Neural cell (in vitro differentiated cells): ENCODE measurements at regions not wholly inside any gene's neighbourhood (a gene's known extent, or its start where the extent isn't known, plus 50 kb on each side); places are given as distances from the start of the nearest gene placed in this dataset.

Experiments used
- H2AFZ ChIP-seq: fragments of 200-600, 300-800 bp; sonication (generic), shearing (Covaris generic); 2 replicates; pipeline ENCODE4 v1.6.0; 2014; ENCODE audit warnings: low read depth, mild to moderate bottlenecking, antibody characterized with exemption, low read length, moderate library complexity
- H3F3A ChIP-seq: fragments of 200-600 bp; shearing (Covaris generic); 2 replicates; pipeline ENCODE4 v1.6.1; 2016; ENCODE audit warnings: mild to moderate bottlenecking, moderate library complexity, mixed read lengths, antibody characterized with exemption, low read length; ENCODE audit not compliant: insufficient read depth, poor library complexity, severe bottlenecking
- H3K27ac ChIP-seq: fragments of 200-600, 300-800 bp; sonication (generic), shearing (Covaris generic); 2 replicates; pipeline ENCODE4 v1.5.1; 2014; ENCODE audit warnings: mild to moderate bottlenecking, low read length, moderate library complexity
- H3K27me3 ChIP-seq: fragments of 300-800, 200-600 bp; sonication (generic), shearing (Covaris generic); 2 replicates; pipeline ENCODE4 v1.6.0; 2014; ENCODE audit warnings: mild to moderate bottlenecking, low read depth, low read length, moderate library complexity; ENCODE audit not compliant: insufficient read depth
- H3K36me3 ChIP-seq: fragments of 300-800, 200-600 bp; sonication (generic), shearing (Covaris generic); 2 replicates; pipeline ENCODE4 v1.5.1; 2014; ENCODE audit warnings: mild to moderate bottlenecking, antibody characterized with exemption, low read length, moderate library complexity; ENCODE audit not compliant: insufficient read depth
- H3K4me2 ChIP-seq: fragments of 300-800, 200-600 bp; sonication (generic), shearing (Covaris generic); 2 replicates; pipeline ENCODE4 v1.6.0; 2014; ENCODE audit warnings: mild to moderate bottlenecking, low read length
- H3K4me3 ChIP-seq: fragments of 300-800, 200-600 bp; sonication (generic), shearing (Covaris generic); 2 replicates; pipeline ENCODE4 v1.5.1; 2014; ENCODE audit warnings: mild to moderate bottlenecking, low read length, moderate library complexity
- H3K79me2 ChIP-seq: fragments of 200-600 bp; shearing (Covaris generic); replicated peaks from 2 replicates; pipeline ENCODE4 v1.6.0; 2014; ENCODE audit warnings: mild to moderate bottlenecking, low read length, moderate library complexity; ENCODE audit not compliant: insufficient read depth
- H3K9ac ChIP-seq: fragments of 300-800, 200-600 bp; sonication (generic), shearing (Covaris generic); 2 replicates; pipeline ENCODE4 v1.6.1; 2016; ENCODE audit warnings: mild to moderate bottlenecking, low read length, mixed read lengths
- H3K9me2 ChIP-seq: fragments of 200-600 bp; shearing (Covaris generic); 2 replicates; pipeline ENCODE4 v1.6.1; 2016; ENCODE audit warnings: mild to moderate bottlenecking, low read length, mixed read lengths; ENCODE audit not compliant: insufficient read depth
- H3K9me3 ChIP-seq: fragments of 200-600, 300-800 bp; sonication (generic), shearing (Covaris generic); 2 replicates; pipeline ENCODE4 v1.6.1; 2016; ENCODE audit warnings: mild to moderate bottlenecking, mixed run types, low read length, moderate library complexity, mixed read lengths
- H4K20me1 ChIP-seq: fragments of 200-600 bp; shearing (Covaris generic); 2 replicates; pipeline ENCODE4 v1.6.1; 2016; ENCODE audit warnings: mild to moderate bottlenecking, mixed run types; ENCODE audit not compliant: insufficient read depth
- CTCF ChIP-seq: fragments of 450-650 bp; IDR thresholded peaks from 2 replicates; pipeline ENCODE4 v1.5.1; 2014; ENCODE audit warnings: antibody characterized with exemption, mild to moderate bottlenecking, moderate library complexity; ENCODE audit not compliant: poor library complexity, severe bottlenecking
- EP300 ChIP-seq: fragments of 450-650 bp; conservative IDR thresholded peaks from 2 replicates; pipeline ENCODE4 v1.6.1; 2014; ENCODE audit warnings: antibody characterized with exemption, mild to moderate bottlenecking, moderate library complexity; ENCODE audit not compliant: poor library complexity, severe bottlenecking
- EZH2 ChIP-seq: fragments of 200-600, 300-800 bp; shearing (Covaris generic), sonication (generic); IDR thresholded peaks from 2 replicates; pipeline ENCODE4 v1.6.1; 2014; ENCODE audit warnings: antibody characterized with exemption, low read length, borderline replicate concordance, mild to moderate bottlenecking; ENCODE audit not compliant: insufficient read depth, poor library complexity, severe bottlenecking
- MXI1 ChIP-seq: fragments of 450-650 bp; conservative IDR thresholded peaks from 2 replicates; pipeline ENCODE4 v1.6.1; 2014; ENCODE audit warnings: antibody characterized with exemption, mild to moderate bottlenecking; ENCODE audit not compliant: poor library complexity, severe bottlenecking
- POLR2AphosphoS5 ChIP-seq: IDR thresholded peaks from 2 replicates; pipeline ENCODE4 v1.6.1; 2012
- RAD21 ChIP-seq: fragments of 450-650 bp; conservative IDR thresholded peaks from 2 replicates; pipeline ENCODE4 v1.6.1; 2014; ENCODE audit warnings: antibody characterized with exemption, mild to moderate bottlenecking, moderate library complexity
- REST ChIP-seq: IDR thresholded peaks from 2 replicates; pipeline ENCODE4 v1.6.1; 2012; ENCODE audit warnings: borderline replicate concordance
- SMC3 ChIP-seq: fragments of 450-650 bp; conservative IDR thresholded peaks from 2 replicates; pipeline ENCODE4 v1.6.1; 2014; ENCODE audit warnings: antibody characterized with exemption, mild to moderate bottlenecking, moderate library complexity; ENCODE audit not compliant: poor library complexity
- TAF1 ChIP-seq: IDR thresholded peaks from 2 replicates; pipeline ENCODE4 v1.6.1; 2012; ENCODE audit warnings: low read depth

GRCh38 chr3:118766306-118766669, 268.4 kb downstream of the IGSF11 start:
- Histone ChIP-seq H3K27ac (no peak overlapping the region), H3F3A (no peaks in the 10 kb centered on the region), H4K20me1 (no peaks in the 10 kb centered on the region), H3K79me2 (no peaks in the 10 kb centered on the region), H3K36me3 (no peaks in the 10 kb centered on the region), H3K9me2 (no peaks in the 10 kb centered on the region), H3K27me3 (no peaks in the 10 kb centered on the region), H3K9ac (no peak overlapping the region), H3K4me3 (no peak overlapping the region), H3K9me3 (no peaks in the 10 kb centered on the region), H3K4me2 (no peak overlapping the region), H2AFZ (no peak overlapping the region)
- TF ChIP-seq EZH2 = no peak
- TF ChIP-seq TAF1 = no peak
- TF ChIP-seq CTCF = no peak
- no peak for TF ChIP-seq EP300
- no peak for TF ChIP-seq REST
- no peak for TF ChIP-seq SMC3
- TF ChIP-seq MXI1 = no peak
- TF ChIP-seq RAD21 = no peak
- no peak for TF ChIP-seq POLR2AphosphoS5

GRCh38 chr3:118772036-118772435, 262.6 kb downstream of the IGSF11 start:
- Histone ChIP-seq H3F3A (no peaks in the 10 kb centered on the region), H3K9me3 (no peaks in the 10 kb centered on the region), H3K27me3 (no peaks in the 10 kb centered on the region), H4K20me1 (no peaks in the 10 kb centered on the region), H3K4me3 (no peak overlapping the region), H3K27ac (no peak overlapping the region), H3K36me3 (no peaks in the 10 kb centered on the region), H3K4me2 (no peak overlapping the region), H3K9ac (no peak overlapping the region), H3K79me2 (no peaks in the 10 kb centered on the region), H3K9me2 (no peaks in the 10 kb centered on the region), H2AFZ (no peak overlapping the region)
- TF ChIP-seq EZH2 (no peak), CTCF (no peak), EP300 (no peak), POLR2AphosphoS5 (no peak), MXI1 (no peak), REST (no peak), RAD21 (no peak), SMC3 (no peak), TAF1 (no peak)
